GM08714 (cell line): ENCODE measurements at regions not wholly inside any gene's neighbourhood (a gene's known extent, or its start where the extent isn't known, plus 50 kb on each side); places are given as distances from the start of the nearest gene placed in this dataset.
"Not testable (repeated sequence)": the region's sequence is repeated elsewhere in the genome, so short reads cannot be mapped to it uniquely, and the experiment has no call there.

Experiments
- H3K4me3 ChIP-seq: fragments of 200-500 bp; sonication (Bioruptor generic); 2 replicates; pipeline ENCODE4 v1.5.1; 2014; ENCODE audit warnings: mild to moderate bottlenecking, low read length, inconsistent platforms
- ZNF274 ChIP-seq: IDR thresholded peaks from 2 replicates; pipeline ENCODE4 v1.6.1; 2012; ENCODE audit warnings: mild to moderate bottlenecking, low read depth, low read length

DNA sequence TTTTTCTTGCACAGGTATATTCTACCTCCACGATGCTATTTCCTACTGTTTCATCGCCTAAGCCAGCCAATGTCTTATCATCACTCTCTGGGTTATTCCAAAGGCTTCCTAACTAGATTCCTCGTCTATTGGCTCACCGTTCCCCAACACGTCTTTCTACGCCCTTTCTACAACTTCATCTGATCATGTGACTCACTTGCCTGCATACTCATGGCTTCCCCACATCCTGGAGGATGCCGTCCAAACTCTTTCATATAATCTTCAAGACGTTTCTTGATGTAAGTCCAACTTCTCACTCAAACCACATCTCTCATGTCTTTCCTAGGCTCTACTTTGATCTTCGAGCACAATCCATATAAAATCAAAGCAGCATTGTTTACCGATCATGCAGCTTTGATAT lies 322.0 kb upstream of the PPARGC1A start:
- H3K4me3 ChIP-seq, result no peak overlapping the region
- no peak for TF ChIP-seq ZNF274

DNA sequence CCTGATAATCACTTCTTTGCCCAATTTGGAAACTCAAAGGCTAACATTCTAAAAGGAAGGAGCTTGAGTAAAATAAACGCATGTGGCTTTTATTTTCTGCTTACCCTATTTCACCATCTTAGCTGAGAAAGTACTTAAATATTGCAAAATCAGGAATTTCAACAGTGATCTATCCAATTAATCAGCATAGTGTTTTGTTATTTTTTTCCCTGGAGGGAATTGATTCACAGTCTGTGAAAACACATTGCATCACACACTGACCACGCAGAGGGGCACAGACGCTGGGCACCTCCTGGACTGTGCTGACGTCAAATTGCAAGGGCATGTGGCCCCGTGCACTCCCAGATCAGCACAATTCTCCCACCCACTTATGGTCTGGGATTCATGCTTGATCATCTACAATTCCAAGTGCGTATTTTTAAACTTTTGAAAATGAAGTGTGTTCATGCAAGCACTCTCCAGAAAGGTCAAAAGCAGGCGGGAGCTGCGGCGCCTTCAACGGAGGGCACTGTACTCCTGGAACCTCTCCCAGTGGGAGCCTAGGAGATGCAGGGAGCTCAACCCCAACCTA lies 320.6 kb upstream of the PPARGC1A start:
- H3K4me3 ChIP-seq, result no peak overlapping the region
- no peak for TF ChIP-seq ZNF274

DNA sequence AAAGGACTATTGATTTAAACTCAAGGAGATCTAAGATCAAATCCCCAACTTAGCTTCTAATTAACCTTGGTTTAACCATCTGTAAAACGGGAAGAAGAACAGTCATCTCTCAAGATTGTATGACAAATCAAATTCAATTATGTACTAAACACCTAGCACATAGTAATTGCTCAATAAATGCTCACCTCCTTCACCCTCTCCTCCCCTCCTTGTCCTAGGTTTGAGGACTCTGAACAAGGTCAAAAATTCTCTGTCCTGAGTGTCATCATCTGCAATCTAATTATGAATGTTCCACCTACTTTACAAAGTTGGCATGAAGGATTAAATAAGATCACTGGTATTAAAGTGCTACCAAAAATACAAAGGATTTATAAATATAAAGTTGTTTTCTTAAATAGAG lies 320.1 kb upstream of the PPARGC1A start:
- H3K4me3 ChIP-seq, result no peak overlapping the region

DNA sequence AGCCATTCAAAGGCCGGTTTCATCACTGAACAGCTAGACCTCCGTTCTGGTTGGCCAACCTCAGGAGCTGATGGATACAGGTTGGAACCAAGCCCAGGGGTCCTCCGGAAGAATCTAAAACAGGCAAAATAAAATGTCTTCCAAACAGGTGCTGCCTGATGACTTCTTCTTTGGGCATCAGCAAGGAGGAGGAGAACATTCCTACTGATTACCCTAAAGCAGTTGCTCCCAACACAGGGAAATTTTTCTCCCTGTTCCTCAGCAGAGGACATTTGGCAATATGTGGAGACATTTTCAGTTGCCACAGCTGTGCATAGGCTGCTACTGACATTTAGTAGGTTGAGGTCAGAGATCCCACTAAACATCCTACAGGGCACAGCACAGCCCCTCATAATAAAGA lies 319.3 kb upstream of the PPARGC1A start:
- H3K4me3 ChIP-seq, result no peak overlapping the region
- no peak for TF ChIP-seq ZNF274

More for the DNA sequence above, 320.1 kb upstream of the PPARGC1A start:
- TF ChIP-seq ZNF274, result no peak

DNA sequence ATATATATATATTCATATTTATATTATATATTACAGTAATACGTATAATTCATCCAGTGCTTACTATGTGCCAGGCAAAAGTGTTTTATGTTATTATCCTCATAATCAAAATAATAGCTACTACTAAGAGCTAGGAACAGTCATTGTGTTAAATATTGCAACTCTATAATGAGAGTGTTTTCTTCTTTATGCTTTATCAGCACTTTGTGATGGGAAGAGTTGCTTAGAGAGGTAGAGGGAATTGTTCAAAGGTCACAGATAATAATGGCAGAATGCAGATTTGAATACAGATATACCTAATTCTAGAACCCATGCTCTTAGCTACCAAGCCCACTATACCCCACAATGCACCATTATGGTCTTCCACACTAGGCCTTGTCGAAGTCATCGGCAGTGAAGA lies 318.8 kb upstream of the PPARGC1A start:
- no peak for TF ChIP-seq ZNF274
- H3K4me3 ChIP-seq, result no peak overlapping the region

DNA sequence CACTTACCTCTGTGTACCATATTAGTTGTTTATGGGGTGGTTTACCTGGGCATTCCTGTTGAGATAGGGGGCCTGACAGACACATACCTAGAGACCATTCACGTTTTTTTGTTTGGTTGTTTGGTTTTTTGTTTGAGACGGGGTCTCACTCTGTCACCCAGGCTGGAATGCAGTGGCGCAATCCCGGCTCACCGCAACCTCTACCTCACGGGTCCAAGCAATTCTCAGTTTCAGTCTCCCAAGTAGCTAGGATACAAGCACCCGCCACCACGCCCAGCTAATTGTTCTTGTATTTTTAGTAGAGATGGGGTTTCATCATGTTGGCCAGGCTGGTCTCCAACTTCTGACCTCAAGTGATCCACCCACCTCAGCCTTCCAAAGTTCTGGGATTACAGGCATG lies 314.9 kb upstream of the PPARGC1A start:
- H3K4me3 ChIP-seq, result not testable (repeated sequence)

DNA sequence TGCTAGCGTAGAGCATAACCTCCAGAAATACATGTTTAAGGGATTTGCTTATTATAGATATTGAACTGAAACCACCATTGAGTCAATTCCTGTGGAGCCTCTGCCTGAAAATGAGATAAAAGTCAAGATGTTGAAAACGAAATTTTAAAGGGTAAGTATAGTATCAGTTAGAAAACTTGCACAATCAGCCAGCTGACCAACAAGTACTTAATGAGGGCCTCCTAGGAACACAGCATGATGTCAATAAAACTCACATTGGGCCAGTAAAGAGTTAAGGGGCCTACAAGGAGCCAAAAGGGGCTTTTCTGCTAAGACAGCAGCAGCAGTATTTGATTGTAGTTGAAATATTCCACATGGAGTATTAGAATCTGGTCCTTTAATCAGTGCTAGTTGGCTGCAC lies 314.1 kb upstream of the PPARGC1A start:
- H3K4me3 ChIP-seq, result no peak overlapping the region
- TF ChIP-seq ZNF274, result no peak

DNA sequence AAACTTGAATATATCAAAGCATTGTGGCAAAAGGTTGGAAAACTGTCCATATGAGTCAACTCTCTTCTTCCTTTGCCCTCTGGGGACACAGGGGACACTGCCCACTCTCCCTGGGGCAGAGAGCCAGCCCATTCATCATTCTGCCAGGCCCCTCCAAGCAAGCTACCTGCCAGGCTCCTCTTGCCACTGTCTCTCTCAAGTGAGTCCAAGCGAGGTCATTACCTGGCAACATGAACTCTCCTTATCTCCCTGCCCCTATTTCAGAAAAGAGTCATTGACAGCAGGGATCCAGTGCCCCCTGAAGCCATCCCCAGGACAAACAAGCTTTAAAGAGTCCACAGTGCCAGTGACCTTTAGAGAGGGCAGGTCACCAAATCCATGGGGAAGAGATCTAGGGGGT lies 312.7 kb upstream of the PPARGC1A start:
- no peak overlapping the region for H3K4me3 ChIP-seq
- TF ChIP-seq ZNF274, result no peak

DNA sequence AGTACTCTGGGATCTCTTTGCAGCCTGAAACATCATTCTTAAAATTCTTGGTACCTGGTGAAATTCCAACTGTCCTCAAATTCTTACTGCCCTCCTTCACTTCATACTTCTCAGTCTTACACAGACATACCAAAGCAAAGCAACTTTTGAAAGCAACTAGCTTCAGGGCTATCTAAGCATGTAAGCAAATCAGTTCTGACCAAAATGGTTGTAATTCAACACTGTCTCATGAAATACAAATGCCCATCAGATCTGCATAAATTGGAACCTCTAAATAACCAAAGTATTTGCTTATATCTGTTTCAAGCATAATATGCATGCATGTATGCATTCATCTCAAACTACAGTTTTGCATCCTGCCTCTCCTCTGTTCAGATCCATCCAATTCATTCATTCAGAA lies 308.1 kb upstream of the PPARGC1A start:
- H3K4me3 ChIP-seq, result no peak overlapping the region
- TF ChIP-seq ZNF274, result no peak

DNA sequence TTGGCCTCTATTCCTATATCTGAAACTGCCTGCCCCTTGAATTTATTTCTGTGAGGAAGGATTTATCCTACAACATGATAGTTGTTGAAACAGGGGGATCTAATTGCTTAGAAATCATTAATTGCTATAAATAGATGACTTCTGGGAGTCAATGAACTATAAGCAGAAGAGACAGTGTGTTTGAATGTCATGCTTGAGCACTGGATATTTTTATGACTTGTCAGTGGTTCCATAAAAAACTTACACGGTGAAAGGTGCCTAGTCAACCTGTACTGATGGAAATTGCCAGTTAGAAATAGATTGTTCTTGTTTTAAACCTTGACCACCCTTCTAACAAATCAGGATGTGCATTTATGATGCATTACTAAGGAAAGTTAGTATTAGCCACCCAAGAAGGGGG lies 306.9 kb upstream of the PPARGC1A start:
- no peak for TF ChIP-seq ZNF274
- no peak overlapping the region for H3K4me3 ChIP-seq

DNA sequence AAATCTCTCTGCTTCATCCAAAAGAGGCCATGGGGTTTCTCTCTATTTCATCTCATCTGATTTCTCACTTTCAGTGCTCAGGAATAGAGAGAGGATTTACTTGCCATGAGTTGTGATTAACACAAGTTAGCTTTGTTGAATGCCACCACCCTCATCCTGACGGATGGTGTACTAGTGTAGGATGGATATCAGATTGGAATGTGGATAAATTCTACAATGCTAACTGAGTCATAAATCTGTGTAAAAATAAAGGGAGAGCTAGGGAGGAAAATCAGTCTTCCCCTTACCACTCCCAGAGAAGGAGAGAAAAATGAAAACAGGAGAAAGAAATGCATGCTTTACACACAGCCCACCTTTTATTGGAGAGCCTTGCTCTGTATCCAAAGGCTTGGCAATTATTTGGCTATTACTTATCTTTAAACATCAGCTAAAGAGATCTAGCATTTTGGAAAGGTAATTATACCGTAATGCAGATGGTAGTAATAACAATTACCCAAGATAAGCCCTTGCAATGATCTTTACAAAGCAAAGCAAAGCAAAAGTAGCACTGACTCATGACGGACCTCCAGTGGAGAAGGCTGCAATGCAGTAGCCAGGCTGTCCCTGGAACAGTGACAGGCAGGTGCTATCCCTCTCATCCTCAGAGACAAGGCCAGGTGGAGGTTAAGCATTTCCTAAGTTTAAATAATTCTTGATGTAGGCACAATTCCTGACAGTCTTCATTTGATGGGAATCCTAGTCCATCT lies 306.3 kb upstream of the PPARGC1A start:
- no peak for TF ChIP-seq ZNF274
- no peak overlapping the region for H3K4me3 ChIP-seq

DNA sequence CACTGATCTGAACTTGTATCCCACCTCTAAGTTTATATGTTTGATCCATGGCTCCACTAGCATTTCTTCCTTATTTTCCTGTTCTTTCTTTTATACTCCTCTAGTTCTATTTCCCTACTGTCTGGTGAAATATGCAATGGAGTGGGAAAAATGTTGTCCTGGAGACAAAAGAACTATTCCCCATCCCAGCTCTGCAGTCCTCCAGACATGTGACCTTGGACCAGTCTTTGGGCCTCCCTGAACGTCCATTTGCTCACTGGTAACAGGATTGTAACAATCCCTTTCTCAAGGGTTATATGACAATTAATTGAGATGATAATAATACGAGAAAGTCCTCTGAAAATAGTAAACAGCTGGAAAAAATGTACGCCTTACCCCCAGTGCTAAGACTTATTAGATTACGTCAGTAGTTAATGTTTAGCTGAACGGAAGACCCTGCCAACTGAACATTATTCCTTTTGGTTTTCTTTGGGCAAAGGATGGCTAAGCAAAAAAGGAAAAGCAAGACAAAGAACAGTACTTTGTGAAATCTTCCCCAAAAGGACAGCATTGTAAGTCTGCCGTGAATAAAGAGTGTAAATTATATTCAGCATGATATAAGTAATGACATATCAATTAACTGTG lies 302.3 kb upstream of the PPARGC1A start:
- no peak for TF ChIP-seq ZNF274
- H3K4me3 ChIP-seq, result no peak overlapping the region

DNA sequence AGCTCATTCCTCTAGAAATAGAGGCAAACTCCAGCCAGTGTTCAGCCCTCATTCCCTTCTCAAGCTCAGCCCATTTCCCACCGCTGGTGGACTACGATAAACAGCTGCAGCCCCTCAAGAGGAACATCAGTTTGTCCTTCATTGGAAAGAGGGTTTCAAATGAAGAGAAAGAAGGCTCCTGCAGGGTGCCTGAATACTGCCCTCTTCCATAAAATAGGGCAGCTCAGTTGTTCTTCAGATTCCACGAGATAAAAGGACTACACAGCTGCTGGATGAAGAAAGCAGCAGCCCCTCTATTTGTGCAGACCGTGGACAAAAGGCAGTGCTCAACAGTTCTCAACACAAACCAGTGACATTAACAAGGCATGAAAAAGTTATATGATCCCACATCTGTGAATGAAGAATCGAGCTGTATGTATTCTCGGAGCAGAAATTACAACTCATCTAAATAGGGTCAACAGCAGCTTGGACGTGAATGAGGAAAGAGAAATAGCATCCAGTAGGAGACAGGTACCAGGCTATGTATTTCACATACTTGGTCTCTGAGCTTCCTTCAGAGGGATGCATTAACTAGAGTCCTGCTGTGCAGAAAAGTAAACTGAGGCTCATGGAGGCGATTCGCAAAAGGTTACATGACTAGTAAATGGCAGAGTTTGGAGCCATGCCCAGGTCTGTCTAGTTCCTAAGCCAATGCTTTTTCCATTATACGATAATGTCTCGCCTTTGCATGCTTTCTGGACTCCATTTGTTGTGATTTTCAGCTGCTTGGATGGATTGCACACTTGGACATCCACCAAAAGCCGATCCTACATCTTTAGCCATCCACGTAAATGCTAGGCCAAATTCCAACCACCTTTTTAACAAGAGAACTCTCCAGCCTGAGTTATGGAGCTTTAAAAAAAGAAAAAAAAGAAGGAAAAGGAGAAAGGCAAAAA lies 301.2 kb upstream of the PPARGC1A start:
- no peak for TF ChIP-seq ZNF274
- no peak overlapping the region for H3K4me3 ChIP-seq

DNA sequence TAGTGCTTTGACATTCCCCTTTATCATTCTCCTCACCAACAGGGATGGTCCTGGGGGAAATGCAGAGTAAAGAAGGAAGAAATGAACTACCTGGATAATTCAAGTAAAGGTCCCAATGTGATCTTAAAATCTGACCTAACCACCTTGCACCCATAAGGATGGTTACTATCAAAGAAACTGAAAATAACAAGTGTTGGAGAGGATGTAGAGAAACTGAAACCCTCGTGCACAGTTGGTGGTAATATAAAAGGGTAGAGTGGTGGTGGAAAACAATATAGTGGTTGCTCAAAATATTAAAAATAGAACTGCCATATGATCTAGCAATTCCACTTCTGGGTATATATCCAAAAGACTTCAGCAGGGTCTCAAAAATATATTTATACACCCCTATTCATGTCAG lies 298.6 kb upstream of the PPARGC1A start:
- TF ChIP-seq ZNF274, result no peak
- no peak overlapping the region for H3K4me3 ChIP-seq
